ENCODE measurements at regions not wholly inside any gene's neighbourhood (a gene's known extent, or its start where the extent isn't known, plus 50 kb on each side); places are given as distances from the start of the nearest gene placed in this dataset.
"Not testable (repeated sequence)": the region's sequence is repeated elsewhere in the genome, so short reads cannot be mapped to it uniquely, and the experiment has no call there.

GRCh38 chr14:106585692-106586091 is 1059.3 kb downstream of the TMEM121 start:
- Histone ChIP-seq H3K27me3 (ENCODE audit: insufficient read depth, low read length) (no peaks in the 10 kb centered on the region), H3K36me3 (ENCODE audit: insufficient read depth, low read length) (no peaks in the 10 kb centered on the region), H3K9me3 (ENCODE audit: insufficient read depth, low read depth, low read length) (peaks cover 96% of the 10 kb centered on the region), H3K4me3 (ENCODE audit: low read length) (no peak overlapping the region), H3K4me1 (ENCODE audit: insufficient read depth, low read length) (no peaks in the 10 kb centered on the region), H3K27ac (ENCODE audit: low read depth, low read length) (no peak overlapping the region), H3K9ac (ENCODE audit: low read depth, low read length) (no peak overlapping the region)
- WGBS: 71% methylated on average over 9 of the region's 9 CpGs

GRCh38 chr14:106586098-106586704 is 1059.8 kb downstream of the TMEM121 start:
- peaks cover 99% of the 10 kb centered on the region for H3K9me3 ChIP-seq (ENCODE audit: insufficient read depth, low read depth, low read length)
- H3K4me1 ChIP-seq (ENCODE audit: insufficient read depth, low read length): no peaks in the 10 kb centered on the region
- no peaks in the 10 kb centered on the region for H3K36me3 ChIP-seq (ENCODE audit: insufficient read depth, low read length)
- no peaks in the 10 kb centered on the region for H3K27me3 ChIP-seq (ENCODE audit: insufficient read depth, low read length)
- no peak overlapping the region for H3K27ac ChIP-seq (ENCODE audit: low read depth, low read length)
- H3K9ac ChIP-seq (ENCODE audit: low read depth, low read length): no peak overlapping the region
- no peak overlapping the region for H3K4me3 ChIP-seq (ENCODE audit: low read length)
- 73% methylated on average over 8 of the region's 8 CpGs for WGBS

GRCh38 chr14:106591539-106591938 is 1065.2 kb downstream of the TMEM121 start:
- not testable (repeated sequence) for H3K27me3 ChIP-seq (ENCODE audit: insufficient read depth, low read length); H3K4me1 ChIP-seq (ENCODE audit: insufficient read depth, low read length); H3K9ac ChIP-seq (ENCODE audit: low read depth, low read length); H3K27ac ChIP-seq (ENCODE audit: low read depth, low read length); H3K4me3 ChIP-seq (ENCODE audit: low read length); H3K36me3 ChIP-seq (ENCODE audit: insufficient read depth, low read length)
- H3K9me3 ChIP-seq (ENCODE audit: insufficient read depth, low read depth, low read length): peaks cover 73% of the 10 kb centered on the region
- WGBS: 89% methylated on average over 7 of the region's 7 CpGs

- not testable (repeated sequence) for H3K27ac ChIP-seq (ENCODE audit: low read depth, low read length); H3K4me1 ChIP-seq (ENCODE audit: insufficient read depth, low read length); H3K36me3 ChIP-seq (ENCODE audit: insufficient read depth, low read length); H3K4me3 ChIP-seq (ENCODE audit: low read length); H3K27me3 ChIP-seq (ENCODE audit: insufficient read depth, low read length); H3K9ac ChIP-seq (ENCODE audit: low read depth, low read length)
- 92% methylated on average over 21 of the region's 24 CpGs for WGBS
- peaks cover 73% of the 10 kb centered on the region for H3K9me3 ChIP-seq (ENCODE audit: insufficient read depth, low read depth, low read length)
Measured at GRCh38 chr14:106592115-106592852, 1065.9 kb downstream of the TMEM121 start.

- 83% methylated on average over 1 of the region's 2 CpGs for WGBS
- no peak overlapping the region for H3K9ac ChIP-seq (ENCODE audit: low read depth, low read length)
- no peaks in the 10 kb centered on the region for H3K27me3 ChIP-seq (ENCODE audit: insufficient read depth, low read length)
- H3K4me3 ChIP-seq (ENCODE audit: low read length): no peak overlapping the region
- no peaks in the 10 kb centered on the region for H3K36me3 ChIP-seq (ENCODE audit: insufficient read depth, low read length)
- H3K27ac ChIP-seq (ENCODE audit: low read depth, low read length): no peak overlapping the region
- H3K4me1 ChIP-seq (ENCODE audit: insufficient read depth, low read length): no peaks in the 10 kb centered on the region
- peaks cover 84% of the 10 kb centered on the region for H3K9me3 ChIP-seq (ENCODE audit: insufficient read depth, low read depth, low read length)
Measured at GRCh38 chr14:106599209-106599608, 1072.8 kb downstream of the TMEM121 start.

GRCh38 chr14:106605548-106606448 is 1079.4 kb downstream of the TMEM121 start:
- Histone ChIP-seq H3K4me1 (ENCODE audit: insufficient read depth, low read length) (no peaks in the 10 kb centered on the region), H3K27me3 (ENCODE audit: insufficient read depth, low read length) (no peaks in the 10 kb centered on the region), H3K36me3 (ENCODE audit: insufficient read depth, low read length) (no peaks in the 10 kb centered on the region), H3K9ac (ENCODE audit: low read depth, low read length) (no peak overlapping the region), H3K4me3 (ENCODE audit: low read length) (no peak overlapping the region), H3K27ac (ENCODE audit: low read depth, low read length) (no peak overlapping the region), H3K9me3 (ENCODE audit: insufficient read depth, low read depth, low read length) (peaks cover 96% of the 10 kb centered on the region)
- 89% methylated on average over 24 of the region's 27 CpGs for whole genome bisulfite sequencing

GRCh38 chr14:106606936-106607335 is 1080.6 kb downstream of the TMEM121 start:
- no peak overlapping the region for H3K27ac ChIP-seq (ENCODE audit: low read depth, low read length)
- H3K27me3 ChIP-seq (ENCODE audit: insufficient read depth, low read length): no peaks in the 10 kb centered on the region
- H3K4me1 ChIP-seq (ENCODE audit: insufficient read depth, low read length): no peaks in the 10 kb centered on the region
- no peaks in the 10 kb centered on the region for H3K36me3 ChIP-seq (ENCODE audit: insufficient read depth, low read length)
- H3K4me3 ChIP-seq (ENCODE audit: low read length): peak overlapping the region; percentile 21; the same call in 1 of the 2 replicates
- WGBS: 50% methylated on average over 2 of the region's 2 CpGs
- H3K9me3 ChIP-seq (ENCODE audit: insufficient read depth, low read depth, low read length): peaks cover 98% of the 10 kb centered on the region
- no peak overlapping the region for H3K9ac ChIP-seq (ENCODE audit: low read depth, low read length)

- no peak overlapping the region for H3K4me3 ChIP-seq (ENCODE audit: low read length)
- no peaks in the 10 kb centered on the region for H3K27me3 ChIP-seq (ENCODE audit: insufficient read depth, low read length)
- H3K9ac ChIP-seq (ENCODE audit: low read depth, low read length): no peak overlapping the region
- H3K4me1 ChIP-seq (ENCODE audit: insufficient read depth, low read length): no peaks in the 10 kb centered on the region
- WGBS: 74% methylated on average over 4 of the region's 4 CpGs
- H3K9me3 ChIP-seq (ENCODE audit: insufficient read depth, low read depth, low read length): peaks cover 100% of the 10 kb centered on the region
- no peaks in the 10 kb centered on the region for H3K36me3 ChIP-seq (ENCODE audit: insufficient read depth, low read length)
- no peak overlapping the region for H3K27ac ChIP-seq (ENCODE audit: low read depth, low read length)
Measured at GRCh38 chr14:106610691-106611090, 1084.3 kb downstream of the TMEM121 start.

GRCh38 chr14:106613256-106613655 is 1086.9 kb downstream of the TMEM121 start:
- Histone ChIP-seq H3K27me3 (ENCODE audit: insufficient read depth, low read length) (no peaks in the 10 kb centered on the region), H3K36me3 (ENCODE audit: insufficient read depth, low read length) (no peaks in the 10 kb centered on the region), H3K4me1 (ENCODE audit: insufficient read depth, low read length) (no peaks in the 10 kb centered on the region), H3K27ac (ENCODE audit: low read depth, low read length) (no peak overlapping the region), H3K4me3 (ENCODE audit: low read length) (no peak overlapping the region), H3K9me3 (ENCODE audit: insufficient read depth, low read depth, low read length) (peaks cover 95% of the 10 kb centered on the region), H3K9ac (ENCODE audit: low read depth, low read length) (no peak overlapping the region)
- 79% methylated on average over 4 of the region's 4 CpGs for WGBS

GRCh38 chr14:106618471-106618951 is 1092.1 kb downstream of the TMEM121 start:
- not testable (repeated sequence) for H3K4me1 ChIP-seq (ENCODE audit: insufficient read depth, low read length); H3K4me3 ChIP-seq (ENCODE audit: low read length); H3K27ac ChIP-seq (ENCODE audit: low read depth, low read length); H3K27me3 ChIP-seq (ENCODE audit: insufficient read depth, low read length); H3K9ac ChIP-seq (ENCODE audit: low read depth, low read length); H3K36me3 ChIP-seq (ENCODE audit: insufficient read depth, low read length)
- peaks cover 95% of the 10 kb centered on the region for H3K9me3 ChIP-seq (ENCODE audit: insufficient read depth, low read depth, low read length)
- WGBS: 77% methylated on average over 9 of the region's 9 CpGs

GRCh38 chr14:106619606-106620005 is 1093.2 kb downstream of the TMEM121 start:
- no peak overlapping the region for H3K4me3 ChIP-seq (ENCODE audit: low read length)
- no peaks in the 10 kb centered on the region for H3K27me3 ChIP-seq (ENCODE audit: insufficient read depth, low read length)
- peaks cover 95% of the 10 kb centered on the region for H3K9me3 ChIP-seq (ENCODE audit: insufficient read depth, low read depth, low read length)
- H3K9ac ChIP-seq (ENCODE audit: low read depth, low read length): no peak overlapping the region
- WGBS: 5% methylated on average over 1 of the region's 1 CpG
- H3K36me3 ChIP-seq (ENCODE audit: insufficient read depth, low read length): no peaks in the 10 kb centered on the region
- H3K27ac ChIP-seq (ENCODE audit: low read depth, low read length): no peak overlapping the region
- H3K4me1 ChIP-seq (ENCODE audit: insufficient read depth, low read length): no peaks in the 10 kb centered on the region

All from HUES64 (cell line).